Type B pancreatic cell (in vitro differentiated cells): ENCODE measurements at regions not wholly inside any gene's neighbourhood (a gene's known extent, or its start where the extent isn't known, plus 50 kb on each side); places are given as distances from the start of the nearest gene placed in this dataset.

ENCODE experiments used
- DNase-seq: peaks from one replicate; pipeline ENCODE4 v3.0.0; 2021; ENCODE audit warnings: mixed read lengths; ENCODE audit not compliant: unreplicated experiment; ENCODE audit errors: extremely low spot score
- H3K27ac Mint-ChIP-seq: 2 replicates; pipeline ENCODE4 v1.8.0; 2021; ENCODE audit warnings: mild to moderate bottlenecking, mixed read lengths
- H3K27me3 Mint-ChIP-seq: 2 replicates; pipeline ENCODE4 v1.8.0; 2021; ENCODE audit warnings: mixed read lengths
- H3K36me3 Mint-ChIP-seq: 2 replicates; pipeline ENCODE4 v1.8.0; 2021; ENCODE audit warnings: mixed read lengths
- H3K4me1 Mint-ChIP-seq: one replicate; pipeline ENCODE4 v1.8.0; 2021; ENCODE audit warnings: mixed read lengths; ENCODE audit not compliant: unreplicated experiment
- H3K4me3 Mint-ChIP-seq: 2 replicates; pipeline ENCODE4 v1.8.0; 2021; ENCODE audit warnings: mild to moderate bottlenecking, mixed read lengths
- H3K9me3 Mint-ChIP-seq: 2 replicates; pipeline ENCODE4 v1.8.0; 2021; ENCODE audit warnings: mixed read lengths
- CTCF ChIP-seq: fragments of 200-600 bp; sonication (generic); conservative IDR thresholded peaks from 2 replicates; pipeline ENCODE4 v1.5.0; 2021; ENCODE audit warnings: antibody characterized with exemption, mild to moderate bottlenecking

GRCh38 chr13:33426131-33426530 lies 140.6 kb upstream of the STARD13 start:
- no peak overlapping the region for H3K27ac Mint-ChIP-seq
- no peak for DNase-seq
- no peaks in the 10 kb centered on the region for H3K27me3 Mint-ChIP-seq
- H3K36me3 Mint-ChIP-seq: no peaks in the 10 kb centered on the region
- H3K4me1 Mint-ChIP-seq: no peaks in the 10 kb centered on the region
- TF ChIP-seq CTCF: no peak
- H3K9me3 Mint-ChIP-seq: no peaks in the 10 kb centered on the region
- H3K4me3 Mint-ChIP-seq: no peak overlapping the region

GRCh38 chr13:33433316-33433715 lies 147.8 kb upstream of the STARD13 start:
- no peaks in the 10 kb centered on the region for H3K27me3 Mint-ChIP-seq
- H3K9me3 Mint-ChIP-seq: no peaks in the 10 kb centered on the region
- no peak for TF ChIP-seq CTCF
- H3K4me1 Mint-ChIP-seq: no peaks in the 10 kb centered on the region
- H3K36me3 Mint-ChIP-seq: no peaks in the 10 kb centered on the region
- H3K27ac Mint-ChIP-seq: no peak overlapping the region
- no peak overlapping the region for H3K4me3 Mint-ChIP-seq
- DNase-seq: no peak

GRCh38 chr13:33434676-33435075 lies 149.1 kb upstream of the STARD13 start:
- Mint-ChIP-seq H3K4me3 (no peak overlapping the region), H3K36me3 (no peaks in the 10 kb centered on the region), H3K27me3 (no peaks in the 10 kb centered on the region), H3K4me1 (no peaks in the 10 kb centered on the region), H3K27ac (no peak overlapping the region), H3K9me3 (no peaks in the 10 kb centered on the region)
- TF ChIP-seq CTCF: no peak
- DNase-seq: no peak

- no peak overlapping the region for H3K27ac Mint-ChIP-seq
- no peak overlapping the region for H3K4me3 Mint-ChIP-seq
- no peak for DNase-seq
These were observed 149.7 kb upstream of the STARD13 start for GRCh38 chr13:33435207-33435606.

GRCh38 chr13:33438918-33439317 lies 153.4 kb upstream of the STARD13 start:
- no peak overlapping the region for H3K4me3 Mint-ChIP-seq
- TF ChIP-seq CTCF: no peak
- H3K36me3 Mint-ChIP-seq: no peaks in the 10 kb centered on the region
- no peak overlapping the region for H3K27ac Mint-ChIP-seq
- no peaks in the 10 kb centered on the region for H3K27me3 Mint-ChIP-seq
- DNase-seq: no peak
- no peaks in the 10 kb centered on the region for H3K9me3 Mint-ChIP-seq
- H3K4me1 Mint-ChIP-seq: no peaks in the 10 kb centered on the region

More at GRCh38 chr13:33435207-33435606, 149.7 kb upstream of the STARD13 start:
- no peak for TF ChIP-seq CTCF
- no peaks in the 10 kb centered on the region for H3K27me3 Mint-ChIP-seq
- H3K9me3 Mint-ChIP-seq: no peaks in the 10 kb centered on the region
- no peaks in the 10 kb centered on the region for H3K36me3 Mint-ChIP-seq
- no peaks in the 10 kb centered on the region for H3K4me1 Mint-ChIP-seq

GRCh38 chr13:33441015-33441414 lies 155.5 kb upstream of the STARD13 start:
- no peaks in the 10 kb centered on the region for H3K27me3 Mint-ChIP-seq
- no peaks in the 10 kb centered on the region for H3K9me3 Mint-ChIP-seq
- H3K4me1 Mint-ChIP-seq: no peaks in the 10 kb centered on the region
- H3K4me3 Mint-ChIP-seq: no peak overlapping the region
- no peaks in the 10 kb centered on the region for H3K36me3 Mint-ChIP-seq
- H3K27ac Mint-ChIP-seq: no peak overlapping the region
- peak; percentile 45 for TF ChIP-seq CTCF
- DNase-seq: no peak
